Ovary (tissue), 7 donors: ENCODE measurements at regions not wholly inside any gene's neighbourhood (a gene's known extent, or its start where the extent isn't known, plus 50 kb on each side); places are given as distances from the start of the nearest gene placed in this dataset.

Experiments
- DNase-seq, 5 donors: peaks; one replicate each; pipeline ENCODE4 v3.0.0-alpha.2; 2019 to 2020
- H3K27ac ChIP-seq, 2 donors: fragments of 200-600 bp; one replicate each; pipeline versions ENCODE4 v1.5.1 to v1.8.0; 2019 to 2022
- H3K27me3 ChIP-seq: fragments of 200-600 bp; one replicate; pipeline ENCODE4 v1.8.0; 2022
- H3K36me3 ChIP-seq: fragments of 200-600 bp; sonication (generic); one replicate; pipeline ENCODE4 v1.5.1; 2019
- H3K4me1 ChIP-seq: one replicate; pipeline ENCODE4 v1.8.1; 2013; ENCODE audit warnings: mild to moderate bottlenecking, moderate library complexity; ENCODE audit not compliant: insufficient read depth
- H3K4me3 ChIP-seq: fragments of 200-600 bp; sonication (generic); one replicate; pipeline ENCODE4 v1.5.1; 2017
- H3K9me3 ChIP-seq, 2 donors: fragments of 200-600 bp in 1 of 2; sonication (generic) in 1 of 2; one replicate each; pipeline versions ENCODE4 v1.5.1 to v1.8.1; 2013 to 2019; ENCODE audit warnings: mild to moderate bottlenecking in 1 of 2, moderate library complexity in 1 of 2
- CTCF ChIP-seq, 3 donors: fragments of 450-650 bp in 2 of 3; fragments of 200-600 bp in 1 of 3; IDR thresholded peaks; one replicate each; pipeline versions ENCODE4 v1.5.1 to v1.8.0; 2016 to 2022; ENCODE audit warnings: antibody characterized with exemption in 3 of 3, mild to moderate bottlenecking in 1 of 3
- EP300 ChIP-seq: sonication (generic); formaldehyde crosslinking; IDR thresholded peaks from one replicate; pipeline ENCODE4 v1.6.1; 2017; ENCODE audit warnings: antibody characterized with exemption
- POLR2A ChIP-seq: fragments of 450-650 bp; IDR thresholded peaks from one replicate; pipeline ENCODE4 v1.6.1; 2017; ENCODE audit warnings: antibody characterized with exemption, mild to moderate bottlenecking, moderate library complexity
- WGBS, 3 donors: extraction: QIAGEN DNeasy Blood & Tissue Kit in 1 of 3; methylation state at CpG; one replicate each; pipeline versions ENCODE4 v1.1.5 to v1.1.7; 2013 to 2017; 5-methylcytosine and 5-hydroxymethylcytosine counted together
- intact Hi-C, 4 donors: fragments of 100-400 bp; cut with DNase I; formaldehyde crosslinking; loops; one replicate each; pipeline versions ENCODE4 v1.11.0 to v1.15.1; 2022 to 2023
- donor health status: DM: no; HTN: no; CAD: no; lungs with moderate emphysema.
- donor health status: DM: no; HTN: no; CAD: no.
- donor health status: Bipolar disorder and iron deficiency.
- donor health status: DM: no; HTN: no; CAD: no.
- donor health status: DM: yes; HTN: yes; CAD: no.

DNA sequence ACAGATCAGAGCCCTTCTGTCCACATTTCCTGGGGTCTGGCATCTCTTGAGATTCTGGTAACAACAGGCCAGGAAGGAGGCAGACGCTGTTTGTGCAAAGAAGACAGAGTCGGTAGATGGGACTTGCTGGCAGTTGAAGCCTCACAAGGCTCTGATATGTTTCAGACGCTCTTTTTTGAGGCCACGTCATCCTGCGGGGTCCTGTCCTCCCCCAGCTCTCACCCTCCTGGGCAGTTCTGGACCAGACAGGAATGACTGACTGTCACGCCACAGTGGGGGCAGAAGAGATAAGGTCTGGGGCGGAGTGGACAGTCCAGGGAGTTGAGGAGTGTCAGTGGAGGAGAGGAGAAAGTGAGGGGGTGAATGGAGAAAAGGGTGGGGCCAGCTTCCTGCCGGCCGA, 87.1 kb upstream of the SULF2 start:
- Histone ChIP-seq H3K9me3 (no peaks in the 10 kb centered on the region), H3K4me3 (no peak overlapping the region), H3K27ac (no peak overlapping the region), H3K36me3 (no peaks in the 10 kb centered on the region), H3K4me1 (peaks cover 7% of the 10 kb centered on the region), H3K27me3 (no peaks in the 10 kb centered on the region)
- TF ChIP-seq EP300 (no peak), CTCF (IDR thresholded peaks at IDR 0.05) (no peak), POLR2A (no peak)
- intact Hi-C loops = no loop called here
- no peak for DNase-seq
- 71 to 79% (median 78%) methylated on average over 9 of the region's 9 CpGs for WGBS, 3 donors

DNA sequence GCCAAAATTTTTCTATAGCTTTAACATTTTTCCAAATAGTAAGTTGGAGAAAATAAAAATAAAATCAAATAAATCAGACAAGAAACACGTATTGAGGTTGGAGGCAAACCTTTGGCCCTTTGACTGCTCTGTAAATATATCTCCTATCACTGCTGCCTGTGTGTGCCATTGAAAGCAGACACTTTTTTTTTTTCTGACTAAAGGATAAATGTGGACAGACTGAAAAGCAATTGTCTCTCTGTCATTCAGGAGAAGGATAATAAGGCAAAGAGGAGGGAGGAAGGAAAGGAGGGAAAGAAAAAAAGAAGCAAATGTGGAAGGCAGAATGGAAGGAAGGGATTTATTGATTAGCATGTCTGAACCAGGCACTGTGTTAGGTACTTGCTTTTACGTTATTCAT, 85.2 kb upstream of the SULF2 start:
- no peaks in the 10 kb centered on the region for H3K9me3 ChIP-seq
- no peak overlapping the region for H3K27ac ChIP-seq
- intact Hi-C loops = no loop called here
- no peaks in the 10 kb centered on the region for H3K36me3 ChIP-seq
- 95 to 98% (median 95%) methylated on average over 2 of the region's 2 CpGs for WGBS, 3 donors
- no peak for DNase-seq
- H3K27me3 ChIP-seq = no peaks in the 10 kb centered on the region
- TF ChIP-seq CTCF (IDR thresholded peaks at IDR 0.05) (no peak), POLR2A (no peak), EP300 (no peak)
- peaks cover 5% of the 10 kb centered on the region for H3K4me1 ChIP-seq
- H3K4me3 ChIP-seq = no peak overlapping the region

DNA sequence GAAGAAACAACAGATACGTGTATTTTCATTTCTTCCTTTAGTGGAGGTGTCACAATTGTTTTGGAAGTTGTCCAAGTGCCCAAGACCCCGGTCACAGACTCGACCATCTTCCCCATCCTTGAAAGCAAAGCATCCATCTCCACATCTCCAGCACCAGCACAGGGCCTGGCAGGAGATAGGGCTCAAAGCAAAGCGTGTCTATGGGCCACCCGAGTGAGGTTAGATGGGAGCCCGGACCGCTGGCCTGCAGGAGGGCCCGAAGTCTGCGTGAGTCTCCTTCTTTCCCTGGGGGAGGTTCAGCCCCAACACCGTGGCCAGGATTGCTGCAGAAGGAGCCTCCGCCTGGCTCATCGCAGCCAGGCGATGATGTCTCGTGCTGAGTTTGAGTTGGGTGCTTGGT, 83.5 kb upstream of the SULF2 start:
- Histone ChIP-seq H3K27me3 (no peaks in the 10 kb centered on the region), H3K9me3 (no peaks in the 10 kb centered on the region), H3K4me1 (no peaks in the 10 kb centered on the region), H3K4me3 (no peak overlapping the region), H3K27ac (no peak overlapping the region), H3K36me3 (no peaks in the 10 kb centered on the region)
- TF ChIP-seq EP300 (no peak), CTCF (IDR thresholded peaks at IDR 0.05) (no peak), POLR2A (no peak)
- no peak for DNase-seq
- intact Hi-C loops = no loop called here
- 90 to 92% (median 90%) methylated on average over 14 of the region's 14 CpGs for WGBS, 3 donors

- TF ChIP-seq EP300 (no peak), CTCF (IDR thresholded peaks at IDR 0.05) (no peak), POLR2A (no peak)
- Histone ChIP-seq H3K9me3 (no peaks in the 10 kb centered on the region), H3K4me3 (no peak overlapping the region), H3K36me3 (no peaks in the 10 kb centered on the region), H3K27ac (no peak overlapping the region), H3K27me3 (no peaks in the 10 kb centered on the region), H3K4me1 (no peaks in the 10 kb centered on the region)
- intact Hi-C loops = no loop called here
- DNase-seq = no peak
- 87 to 91% (median 87%) methylated on average over 11 of the region's 11 CpGs for WGBS, 3 donors
These were observed 83.0 kb upstream of the SULF2 start for GRCh38 chr20:47868236-47868635.

DNA sequence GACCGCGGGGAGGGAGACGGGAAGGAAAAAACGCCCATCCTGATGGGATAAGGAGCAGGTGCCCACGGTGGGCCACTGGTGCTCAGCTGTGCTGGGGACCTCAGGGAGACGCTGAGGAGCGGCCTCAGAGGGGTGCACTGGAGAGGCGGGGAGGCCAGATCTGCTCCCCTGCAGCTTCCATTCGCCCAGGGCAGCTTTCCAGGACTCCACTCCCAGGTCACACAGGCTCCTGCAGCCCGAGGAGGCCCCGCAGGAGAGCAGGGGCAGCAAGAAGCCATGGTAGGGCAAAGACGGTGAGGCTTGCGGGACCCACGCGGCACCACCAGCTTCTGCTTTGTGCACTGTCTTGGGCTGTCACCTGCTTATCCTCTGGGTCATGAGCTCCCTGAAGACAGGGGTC, 82.5 kb upstream of the SULF2 start:
- no peak for DNase-seq
- no peak for TF ChIP-seq POLR2A
- TF ChIP-seq CTCF (IDR thresholded peaks at IDR 0.05) = no peak
- no peak for TF ChIP-seq EP300
- intact Hi-C loops = no loop called here

More for the DNA sequence above, 82.5 kb upstream of the SULF2 start:
- Histone ChIP-seq H3K27me3 (no peaks in the 10 kb centered on the region), H3K4me1 (no peaks in the 10 kb centered on the region), H3K27ac (no peak overlapping the region), H3K4me3 (no peak overlapping the region), H3K9me3 (no peaks in the 10 kb centered on the region), H3K36me3 (no peaks in the 10 kb centered on the region)
- 75 to 88% (median 77%) methylated on average over 15 of the region's 15 CpGs for WGBS, 3 donors
